K562 (cell line): ENCODE measurements at regions not wholly inside any gene's neighbourhood (a gene's known extent, or its start where the extent isn't known, plus 50 kb on each side); places are given as distances from the start of the nearest gene placed in this dataset.

Experiments
- ATAC-seq: fragments of 200-7000 bp; cut with Tn5 transposase; 3 replicates; pipeline ENCODE4 v1.9.1; 2020; ENCODE audit warnings: moderate library complexity
- BruUV-seq: library from RNA; stranded (reverse); fragments of 400-500 nt; replicated peaks from 2 replicates; lab custom pipeline; 2021; lab: Mats Ljungman, UMichigan
- CTCF ChIA-PET: fragments of 300-600 bp; formaldehyde crosslinking; extraction: SDS; loops from one replicate; lab custom pipeline; 2021; ENCODE audit warnings: low intra/inter-chr PET ratio; lab: Yijun Ruan, JAX
- POLR2A ChIA-PET: fragments of 300-600, 350-650 bp; sonication (Branson Sonifier 250); formaldehyde crosslinking; extraction: SDS; loops from one replicate; lab custom pipeline; 2021; ENCODE audit warnings: antibody characterized with exemption, inconsistent platforms; lab: Yijun Ruan, JAX
- DNase-seq, 4 experiments: peaks; one replicate each; pipeline versions ENCODE4 v3.0.0 to v3.0.0-alpha.2; 2011 to 2018; ENCODE audit warnings: low spot score in 3 of 4, mixed read lengths in 3 of 4; ENCODE audit errors: extremely low read depth in 1 of 4
- FAIRE-seq: peaks from 2 replicates; lab custom pipeline; 2011; peaks lifted over from hg19 to GRCh38; lab: Jason Lieb, UNC
- H2AFZ ChIP-seq: 2 replicates; pipeline ENCODE4 v1.6.0; 2011; ENCODE audit warnings: low read depth, low read length, control low read depth, inconsistent platforms
- H3K27ac ChIP-seq: fragments of 200-600 bp; 3 replicates; pipeline ENCODE4 v1.8.0; 2011; ENCODE audit warnings: low read depth, mild to moderate bottlenecking, control low read depth, inconsistent platforms, low read length, moderate library complexity, mixed read lengths; ENCODE audit errors: extremely low read depth
- H3K27me3 ChIP-seq, 2 experiments: fragments of 300-600 bp in 1 of 2; 2 replicates in 1 of 2; 3 replicates in 1 of 2; pipeline versions ENCODE4 v1.6.0 to v1.8.0; 2011; ENCODE audit warnings: inconsistent platforms in 2 of 2, low read length in 2 of 2, mild to moderate bottlenecking in 1 of 2, mixed read lengths in 1 of 2, moderate library complexity in 1 of 2; ENCODE audit not compliant: control insufficient read depth in 2 of 2, insufficient read depth in 2 of 2
- H3K36me3 ChIP-seq: fragments of 300-600 bp; 3 replicates; pipeline ENCODE4 v1.8.0; 2011; ENCODE audit warnings: mild to moderate bottlenecking, low read length, inconsistent platforms; ENCODE audit not compliant: control insufficient read depth, insufficient read depth
- H3K4me1 ChIP-seq, 2 experiments: fragments of 200-600 bp in 1 of 2; replicated peaks in 1 of 2; 2 replicates in 1 of 2; 3 replicates in 1 of 2; pipeline versions ENCODE4 v1.5.1 to v1.8.0; 2011; ENCODE audit warnings: inconsistent platforms in 2 of 2, low read length in 2 of 2, mild to moderate bottlenecking in 1 of 2, mixed read lengths in 1 of 2, moderate library complexity in 1 of 2; ENCODE audit not compliant: control insufficient read depth in 2 of 2, insufficient read depth in 2 of 2
- H3K4me2 ChIP-seq: 2 replicates; pipeline ENCODE4 v1.6.1; 2011; ENCODE audit warnings: low read length, control low read depth, inconsistent platforms, mixed read lengths; ENCODE audit not compliant: insufficient read depth
- H3K4me3 ChIP-seq: fragments of 200-600 bp; sonication (generic), shearing (Covaris generic); 2 replicates; pipeline ENCODE4 v1.5.1; 2016; ENCODE audit warnings: control low read depth, inconsistent platforms
- H3K79me2 ChIP-seq: fragments of 200-600 bp; 3 replicates; pipeline ENCODE4 v1.8.0; 2011; ENCODE audit warnings: low read length, inconsistent platforms; ENCODE audit not compliant: control insufficient read depth, insufficient read depth
- H3K9ac ChIP-seq, 2 experiments: 2 replicates each; pipeline versions ENCODE4 v1.6.0 to v1.6.1; 2011; ENCODE audit warnings: low read depth in 2 of 2, low read length in 2 of 2, control low read depth in 1 of 2, inconsistent platforms in 1 of 2, mild to moderate bottlenecking in 1 of 2, mixed read lengths in 1 of 2; ENCODE audit not compliant: insufficient read depth in 1 of 2
- H3K9me1 ChIP-seq: one replicate; pipeline ENCODE4 v1.6.0; 2011; ENCODE audit warnings: inconsistent platforms, mild to moderate bottlenecking, low read length, moderate library complexity; ENCODE audit not compliant: control insufficient read depth, insufficient read depth
- H3K9me3 ChIP-seq: replicated peaks from 2 replicates; pipeline ENCODE4 v1.5.1; 2011; ENCODE audit warnings: low read depth, low read length, inconsistent platforms; ENCODE audit not compliant: control insufficient read depth, insufficient read depth
- H4K20me1 ChIP-seq: replicated peaks from 2 replicates; pipeline ENCODE4 v1.6.1; 2011; ENCODE audit warnings: low read length, inconsistent platforms, mixed read lengths; ENCODE audit not compliant: control insufficient read depth, insufficient read depth
- CEBPG ChIP-seq, 3 experiments: fragments of 200-800 bp in 1 of 3; sonication (Bioruptor generic) in 1 of 3; sonication (generic) in 1 of 3; formaldehyde crosslinking in 1 of 3; IDR thresholded peaks in 2 of 3; conservative IDR thresholded peaks in 1 of 3; 2 replicates each; pipeline versions ENCODE4 v1.6.1 to v1.8.0; 2016 to 2022; ENCODE audit warnings: missing compliant biosample characterization in 2 of 3, missing genetic modification characterization in 2 of 3, mild to moderate bottlenecking in 1 of 3, missing genetic modification reagents in 1 of 3
- CHD4 ChIP-seq: fragments of 200-600 bp; sonication (generic); IDR thresholded peaks from 3 replicates; pipeline ENCODE4 v1.6.1; 2012; ENCODE audit warnings: low read depth, mild to moderate bottlenecking, mixed read lengths, low read length, inconsistent platforms; ENCODE audit not compliant: insufficient read depth, insufficient replicate concordance, poor library complexity, severe bottlenecking
- MTA2 ChIP-seq: fragments of 450-650 bp; IDR thresholded peaks from 2 replicates; pipeline ENCODE4 v1.6.1; 2016; ENCODE audit warnings: low read depth
- NFXL1 ChIP-seq: fragments of 450-650 bp; formaldehyde crosslinking; IDR thresholded peaks from 2 replicates; pipeline ENCODE4 v1.4.0; 2021; ENCODE audit warnings: mild to moderate bottlenecking
- NUFIP1 ChIP-seq: fragments of 450-650 bp; IDR thresholded peaks from 2 replicates; pipeline ENCODE4 v1.6.1; 2018; ENCODE audit not compliant: partially characterized antibody
- SP2 ChIP-seq: IDR thresholded peaks from 2 replicates; pipeline ENCODE4 v1.6.1; 2011; ENCODE audit warnings: mild to moderate bottlenecking, low read depth, low read length, moderate library complexity; ENCODE audit not compliant: poor library complexity, severe bottlenecking; ENCODE audit errors: extremely low read depth
- ZC3H4 ChIP-seq: sonication (generic); formaldehyde crosslinking; IDR thresholded peaks from 2 replicates; pipeline ENCODE4 v1.9.0; 2021; ENCODE audit warnings: missing genetic modification reagents, borderline replicate concordance
- ZNF696 ChIP-seq: fragments of 250-450 bp; sonication (Bioruptor Pico); conservative IDR thresholded peaks from 2 replicates; pipeline ENCODE4 v1.4.0; 2020; ENCODE audit warnings: mild to moderate bottlenecking, moderate library complexity
- WGBS: fragments of 100-300 bp; shearing (Covaris generic); methylation state at CpG from one replicate; pipeline ENCODE4 v1.1.6; 2016; ENCODE audit warnings: low coverage, mixed read lengths; ENCODE audit not compliant: insufficient coverage; ENCODE audit errors: missing lambda C conversion rate; 5-methylcytosine and 5-hydroxymethylcytosine counted together
- in situ Hi-C: fragments of 300-500 bp; cut with MboI; formaldehyde crosslinking; loops from 4 replicates; pipeline ENCODE4 v1.15.0; 2018; ENCODE audit warnings: inconsistent platforms, mixed read lengths
- intact Hi-C: fragments of 100-400 bp; cut with micrococcal nuclease; formaldehyde crosslinking; loops from 2 replicates; pipeline ENCODE4 v1.14.2; 2022

DNA sequence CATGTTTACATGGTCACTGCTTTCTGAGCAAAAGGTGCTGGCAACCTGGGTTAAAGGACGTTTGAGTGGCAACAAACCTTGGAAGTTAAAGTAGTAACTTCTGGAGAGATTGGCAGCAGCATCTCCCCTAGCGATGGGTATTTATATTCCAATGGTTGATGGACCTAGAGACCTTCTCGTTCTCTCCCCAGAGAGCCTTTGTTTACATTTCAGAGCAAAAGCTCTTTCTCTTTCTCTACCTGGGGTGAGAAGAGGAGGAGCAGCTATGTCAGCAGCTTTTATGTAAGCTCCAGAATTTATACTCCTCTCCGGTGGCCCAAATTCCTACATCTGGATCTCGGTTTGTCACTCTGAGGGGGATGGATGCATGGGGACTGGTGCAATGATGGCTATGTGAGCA is 213.7 kb upstream of the ARL4C start:
- Histone ChIP-seq H3K27me3 (no peaks in the 10 kb centered on the region), H3K79me2 (no peaks in the 10 kb centered on the region), H3K36me3 (no peaks in the 10 kb centered on the region), H3K9me1 (no peaks in the 10 kb centered on the region), H4K20me1 (no peaks in the 10 kb centered on the region), H3K4me3 (no peak overlapping the region), H2AFZ (no peak overlapping the region), H3K4me1 (no peaks in the 10 kb centered on the region), H3K9me3 (no peaks in the 10 kb centered on the region), H3K27ac (no peak overlapping the region), H3K4me2 (no peak overlapping the region), H3K9ac (no peak overlapping the region)
- 3% methylated on average over 5 of the region's 5 CpGs for WGBS
- TF ChIP-seq ZC3H4 (CRISPR knock-in tag) (no peak), CHD4 (no peak), CEBPG (CRISPR knock-in tag; IDR thresholded peaks at IDR 0.05) (no peak), CEBPG (tag; conservative IDR thresholded peaks at IDR 0.05 in 1 of 2, IDR thresholded peaks at IDR 0.05 in 1 of 2) (no peak), SP2 (no peak), NUFIP1 (no peak)
- no TSS peak for BruUV-seq
- intact Hi-C loops, result no loop called here
- FAIRE-seq (no peak), ATAC-seq (no peak), DNase-seq (no peak)
- POLR2A ChIA-PET, result no interaction called here
- CTCF ChIA-PET, result no interaction called here
- in situ Hi-C loops, result no loop called here

DNA sequence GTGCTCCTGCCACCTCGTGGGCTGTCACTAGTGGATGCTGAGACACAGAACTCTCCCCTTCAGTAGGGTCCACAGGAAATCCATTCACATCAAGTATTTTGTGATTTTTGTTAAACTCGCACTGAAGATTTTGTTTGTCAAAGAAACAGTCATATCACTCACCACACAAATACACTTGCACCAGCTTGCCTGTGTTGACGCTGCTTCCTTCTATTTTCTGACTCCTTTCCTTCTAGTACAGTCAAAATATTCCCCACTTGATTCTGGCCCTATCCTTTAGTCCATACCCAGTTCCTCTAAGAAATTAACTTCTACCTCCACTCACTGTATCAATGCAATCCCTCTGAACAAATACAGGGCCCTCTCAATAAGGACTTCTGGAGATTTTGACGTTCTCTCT is 213.2 kb upstream of the ARL4C start:
- CTCF ChIA-PET, result no interaction called here
- Histone ChIP-seq H3K9ac (no peak overlapping the region), H3K9me3 (no peaks in the 10 kb centered on the region), H3K4me2 (no peak overlapping the region), H4K20me1 (no peaks in the 10 kb centered on the region), H3K4me3 (no peak overlapping the region), H3K79me2 (no peaks in the 10 kb centered on the region), H3K4me1 (no peaks in the 10 kb centered on the region), H3K27me3 (no peaks in the 10 kb centered on the region), H2AFZ (no peak overlapping the region), H3K9me1 (no peaks in the 10 kb centered on the region), H3K27ac (no peak overlapping the region), H3K36me3 (no peaks in the 10 kb centered on the region)
- POLR2A ChIA-PET, result no interaction called here
- ATAC-seq, result no peak
- TF ChIP-seq ZNF696 (CRISPR knock-in tag), result no peak
- no peak for TF ChIP-seq MTA2
- TF ChIP-seq NFXL1 (CRISPR knock-in tag), result no peak
- no peak for DNase-seq
- intact Hi-C loops (no loop called here), in situ Hi-C loops (no loop called here)
- no TSS peak for BruUV-seq
- FAIRE-seq, result no peak
- 0% methylated on average over 3 of the region's 4 CpGs for WGBS
